NCI-H510A treated with DMSO at 0.1 percent for 48 hours (cell line): ENCODE measurements at regions not wholly inside any gene's neighbourhood (a gene's known extent, or its start where the extent isn't known, plus 50 kb on each side); places are given as distances from the start of the nearest gene placed in this dataset.

Source experiments
- DNase-seq: peaks from one replicate; lab custom pipeline; 2025; lab: John Stamatoyannopoulos, UW

DNA sequence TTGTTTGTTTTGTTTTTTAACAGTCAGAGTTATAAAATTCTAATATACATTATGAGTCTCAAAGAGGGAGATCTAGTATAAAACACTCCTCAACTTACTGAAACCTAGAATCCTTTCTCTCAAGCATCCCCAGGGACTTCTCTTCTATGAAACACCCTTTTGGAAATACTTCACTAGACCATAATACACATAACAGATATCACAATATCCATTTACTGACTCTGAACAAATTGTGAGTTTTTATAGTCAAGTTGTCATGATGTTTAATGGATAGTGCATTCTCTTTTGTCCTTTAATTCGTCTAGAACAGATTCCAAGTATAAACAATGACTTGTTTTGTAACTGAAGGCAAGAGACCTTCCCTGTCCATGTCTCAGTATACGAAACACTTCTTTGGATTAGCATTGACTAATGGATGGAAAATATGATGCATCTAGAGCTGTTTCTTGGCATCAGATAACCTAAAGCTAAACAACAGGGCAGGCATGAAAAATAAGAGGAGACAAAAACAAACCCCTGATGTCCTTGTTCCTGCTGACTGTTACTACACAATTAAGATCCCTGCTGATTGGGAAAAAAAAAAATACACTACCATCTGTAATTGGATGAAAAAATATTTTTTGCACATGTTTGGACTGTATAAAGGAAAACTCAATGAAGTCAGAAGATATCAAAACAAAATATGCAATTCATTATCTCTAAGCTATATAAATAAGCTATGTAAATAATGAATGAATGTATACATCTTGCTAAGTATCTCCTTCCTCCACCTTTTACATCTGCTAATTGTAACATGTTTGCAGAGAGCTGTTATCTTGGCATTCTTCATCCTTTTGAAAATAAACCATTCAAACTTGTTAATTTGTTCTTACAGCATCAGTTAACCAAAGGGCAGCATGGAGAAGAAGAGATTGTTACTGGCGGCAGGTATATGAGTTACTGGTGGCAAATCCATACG is 214.2 kb downstream of the LACC1 start:
- DNase-seq = no peak

DNA sequence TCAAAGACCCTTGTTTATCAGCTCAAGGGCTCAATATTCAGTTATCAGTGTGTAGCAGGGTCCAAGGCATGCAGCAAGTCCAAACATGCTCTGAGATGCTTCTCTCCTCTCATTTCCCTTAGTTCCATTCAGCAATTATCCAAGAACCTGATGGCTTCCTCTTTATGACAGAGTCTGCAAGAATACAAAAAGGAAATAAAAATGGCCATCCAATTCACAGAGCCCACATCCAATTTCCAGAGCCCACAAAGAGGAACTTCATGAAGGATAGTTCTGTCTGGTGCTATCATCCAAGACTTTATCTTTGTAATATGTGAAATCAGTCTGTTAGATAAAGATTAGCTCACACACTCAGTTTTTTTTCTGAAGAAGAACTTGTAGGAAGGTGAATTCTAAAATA is 217.2 kb downstream of the LACC1 start:
- no peak for DNase-seq

DNA sequence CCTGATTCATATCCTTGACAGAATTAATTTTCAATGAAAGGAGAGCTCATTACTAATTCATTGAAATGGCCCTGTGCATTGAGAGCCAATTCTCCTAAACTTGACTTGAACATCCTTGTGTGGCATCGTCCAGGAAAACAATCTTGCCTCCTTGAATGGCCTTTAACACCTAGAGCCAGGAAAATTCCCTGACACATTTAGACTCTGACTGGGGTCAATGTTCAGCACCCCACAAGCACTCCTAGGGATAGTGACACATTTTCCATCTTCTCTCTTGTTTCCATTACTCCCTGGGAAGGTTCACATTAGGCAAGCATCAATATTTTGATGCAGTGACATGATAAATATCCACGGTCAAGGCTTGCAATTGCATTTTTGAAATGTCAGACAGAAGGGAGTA is 218.9 kb downstream of the LACC1 start:
- DNase-seq = no peak

DNA sequence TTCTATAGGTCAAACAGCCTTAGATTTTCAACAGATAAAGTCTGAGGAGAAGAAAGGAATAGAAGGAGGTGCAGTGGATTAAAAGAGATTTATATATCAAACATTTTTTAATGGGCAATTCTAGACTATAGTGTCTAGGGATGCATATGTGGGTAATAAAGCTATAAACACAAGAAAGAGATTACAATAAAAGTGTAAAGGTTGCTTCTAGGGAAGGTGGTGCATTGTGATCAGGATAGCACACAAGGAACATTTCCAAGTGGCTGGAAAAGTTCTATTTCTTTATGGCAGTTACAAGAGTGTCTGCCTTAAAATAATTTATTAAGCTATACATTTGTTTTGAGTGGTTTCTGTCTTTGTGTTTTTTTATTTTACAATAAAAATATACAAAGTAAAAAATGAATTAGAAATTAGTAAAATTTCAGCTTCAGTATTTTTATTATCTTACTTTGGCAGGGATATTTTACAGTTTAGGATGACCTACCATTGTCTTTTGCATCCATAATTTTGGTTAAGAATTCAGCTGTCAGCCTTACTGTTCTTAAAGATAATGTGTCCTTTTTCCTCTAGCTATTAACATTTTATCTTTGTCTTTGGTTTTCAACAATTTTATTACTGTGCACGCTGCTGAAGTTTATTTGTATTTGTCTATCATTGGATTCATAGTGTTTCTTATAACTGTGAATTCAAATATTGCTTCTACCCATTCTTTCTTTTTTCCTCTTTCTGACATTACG is 221.8 kb downstream of the LACC1 start:
- no peak for DNase-seq

DNA sequence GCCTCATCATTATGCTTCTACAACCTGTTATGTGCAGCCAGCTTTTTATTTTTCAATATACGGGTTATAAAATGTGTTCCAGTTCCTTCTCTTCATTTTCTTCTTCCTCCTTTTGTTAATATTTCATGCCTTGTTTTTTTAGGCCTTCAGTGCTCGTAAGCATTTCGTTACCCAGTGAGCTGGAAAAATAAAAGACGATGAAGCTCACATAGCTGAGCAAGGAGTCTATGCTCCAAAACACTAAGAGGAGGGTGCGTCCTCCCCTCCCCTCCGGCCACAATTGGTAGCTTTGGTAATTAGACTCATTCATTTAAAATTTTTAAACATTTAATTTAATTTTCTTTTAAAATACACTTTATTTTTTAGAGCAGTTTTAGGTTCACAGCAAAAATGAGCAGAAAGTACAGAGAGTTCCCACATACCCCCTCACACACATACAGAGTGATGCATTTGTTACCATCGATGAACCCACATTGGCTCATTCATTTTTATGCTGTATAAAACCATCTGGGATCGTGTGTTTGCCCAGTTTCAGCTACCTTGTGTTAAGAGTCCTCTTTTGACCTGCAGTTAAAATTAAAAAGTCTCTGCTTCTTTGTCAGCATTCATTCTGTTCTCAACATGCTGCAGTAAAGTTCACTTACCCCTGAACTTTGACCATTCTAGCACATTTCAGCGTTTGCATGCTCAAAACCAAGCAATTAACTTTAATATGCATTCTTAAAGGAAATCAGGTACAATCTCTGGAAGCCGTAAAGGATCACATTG is 223.9 kb downstream of the LACC1 start:
- DNase-seq = no peak

DNA sequence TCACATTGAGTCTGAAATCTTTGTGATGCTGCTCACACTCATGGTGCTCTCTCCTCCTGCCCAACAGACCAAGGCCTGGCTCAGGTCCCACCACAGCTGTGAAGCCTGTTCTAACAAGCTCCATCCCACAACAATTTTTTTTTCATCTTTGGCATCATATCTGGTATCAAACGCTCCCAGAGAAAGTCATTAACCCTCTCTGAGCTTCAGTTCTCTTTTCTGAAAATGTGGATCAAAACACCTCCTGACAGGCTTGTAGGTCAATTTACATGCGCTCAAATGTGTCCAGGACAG is 224.4 kb downstream of the LACC1 start:
- no peak for DNase-seq

DNA sequence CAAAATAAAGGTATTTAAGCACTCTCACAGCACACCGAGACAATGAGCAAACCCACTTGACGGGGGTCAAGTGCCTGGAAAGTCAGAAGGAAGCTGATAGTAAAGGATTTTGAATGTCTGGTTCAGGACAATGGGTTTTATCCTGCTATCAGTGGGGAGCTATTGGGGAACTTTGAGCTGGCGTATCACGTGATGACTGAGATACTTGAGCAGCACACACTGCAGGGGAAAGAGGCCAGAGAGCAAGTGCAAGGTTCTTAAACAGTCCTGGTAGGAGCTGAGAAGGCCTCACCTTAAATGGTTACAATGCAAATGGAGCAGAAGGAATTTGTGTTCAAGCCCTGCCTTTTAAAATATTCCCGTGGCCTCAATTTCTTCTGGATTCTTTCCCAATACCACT is 225.3 kb downstream of the LACC1 start:
- no peak for DNase-seq

DNA sequence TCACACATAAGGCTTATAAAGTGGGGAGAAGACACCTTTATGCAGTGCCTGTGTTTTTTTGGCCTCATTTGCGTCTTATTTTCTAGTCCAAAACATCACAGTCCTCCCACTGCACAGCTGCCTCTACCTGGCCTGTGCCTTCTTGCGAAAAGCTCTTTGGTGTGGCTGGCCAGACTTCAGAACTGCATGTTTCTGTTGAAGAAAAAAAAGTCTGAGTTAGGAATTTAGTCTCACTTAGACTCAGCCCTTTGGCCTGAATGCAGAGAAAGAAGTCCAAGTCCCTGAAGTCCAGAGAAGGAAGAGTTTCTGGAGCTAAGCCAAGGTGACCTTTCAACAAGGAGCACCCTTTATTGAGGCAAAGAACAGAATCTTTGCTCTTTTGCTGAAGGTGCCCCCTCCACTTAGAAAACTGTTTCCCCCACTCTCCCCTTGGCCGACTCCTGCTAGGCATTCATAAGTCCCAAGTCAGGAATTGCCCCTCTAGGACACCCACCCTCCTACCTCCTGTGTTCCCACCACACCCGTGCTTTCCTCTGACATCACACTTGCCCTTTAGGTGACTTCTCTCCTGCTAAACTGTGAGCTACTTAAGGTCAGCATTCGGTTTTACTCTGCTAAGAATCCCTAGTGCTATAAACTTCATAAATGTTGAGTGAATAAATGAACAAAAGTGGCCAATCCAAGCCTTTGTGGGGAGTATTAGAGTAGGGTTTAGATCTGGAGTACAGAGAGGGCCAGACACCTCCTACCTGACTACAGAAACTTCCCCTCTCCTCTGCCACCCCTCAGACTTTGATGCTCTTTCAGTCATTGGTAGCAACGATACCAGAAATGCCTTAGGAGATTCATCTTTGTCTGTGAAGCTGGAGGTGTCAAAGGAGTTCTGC is 226.8 kb downstream of the LACC1 start:
- no peak for DNase-seq

DNA sequence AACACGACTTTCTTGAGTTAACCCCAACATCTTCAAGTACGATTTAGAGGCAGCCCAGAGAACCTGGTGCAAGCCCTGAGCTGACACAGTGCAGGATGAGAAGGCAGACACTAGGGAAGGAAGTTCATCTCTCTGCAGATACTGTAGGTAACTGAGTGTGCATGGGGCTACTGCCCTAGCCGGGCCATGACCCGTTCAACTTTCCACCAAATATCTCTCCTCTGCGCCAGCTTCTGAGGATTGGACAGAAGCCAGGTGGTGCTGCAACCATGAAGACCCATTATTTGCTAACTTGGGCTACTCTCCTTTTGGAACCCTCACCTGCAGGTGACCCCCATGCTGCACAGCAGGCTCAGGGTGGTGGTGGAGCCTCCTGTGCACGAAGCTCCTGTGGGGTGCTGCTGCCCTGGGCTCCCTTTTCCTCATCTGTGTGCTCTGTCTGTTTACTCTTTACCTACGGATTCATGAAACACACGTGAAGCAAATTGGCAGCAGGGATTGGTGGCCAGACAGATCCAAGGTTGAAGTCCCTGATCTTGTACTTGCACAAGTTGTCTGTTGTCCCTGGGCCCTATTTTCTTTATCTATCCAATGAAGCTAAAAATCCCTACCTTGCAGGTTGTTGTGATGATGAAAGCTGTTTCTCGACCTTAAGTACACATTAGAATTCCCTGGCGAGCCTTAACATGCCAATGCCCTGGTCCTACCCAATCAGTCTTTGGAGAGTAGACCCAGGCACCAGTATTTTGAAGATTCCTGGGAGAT is 227.8 kb downstream of the LACC1 start:
- DNase-seq = no peak

DNA sequence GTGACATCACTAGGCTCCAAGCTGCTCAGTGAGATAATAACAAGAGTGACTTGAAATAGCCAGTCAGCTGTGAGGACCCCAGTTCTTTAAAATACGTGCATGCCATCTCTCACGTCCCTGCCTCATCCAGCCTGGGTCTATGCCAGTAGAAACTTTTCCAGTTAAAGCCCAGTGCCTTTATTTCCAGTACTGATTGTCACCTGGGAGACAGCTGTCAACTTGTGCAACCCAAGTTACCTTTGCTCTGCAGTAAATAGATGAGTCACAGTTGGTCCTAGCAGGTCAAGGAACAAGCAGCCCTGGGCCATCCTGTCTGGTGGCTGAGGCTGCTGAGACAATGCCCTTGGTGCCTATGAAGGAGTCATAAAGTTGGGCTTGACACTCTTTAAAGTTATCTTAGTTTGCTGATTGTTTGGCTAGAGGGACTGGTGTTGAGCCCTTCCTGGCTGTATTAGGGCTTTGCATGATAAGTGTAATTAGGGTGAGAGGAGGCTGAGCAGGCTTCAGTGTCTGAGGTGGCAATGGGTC is 228.7 kb downstream of the LACC1 start:
- no peak for DNase-seq

DNA sequence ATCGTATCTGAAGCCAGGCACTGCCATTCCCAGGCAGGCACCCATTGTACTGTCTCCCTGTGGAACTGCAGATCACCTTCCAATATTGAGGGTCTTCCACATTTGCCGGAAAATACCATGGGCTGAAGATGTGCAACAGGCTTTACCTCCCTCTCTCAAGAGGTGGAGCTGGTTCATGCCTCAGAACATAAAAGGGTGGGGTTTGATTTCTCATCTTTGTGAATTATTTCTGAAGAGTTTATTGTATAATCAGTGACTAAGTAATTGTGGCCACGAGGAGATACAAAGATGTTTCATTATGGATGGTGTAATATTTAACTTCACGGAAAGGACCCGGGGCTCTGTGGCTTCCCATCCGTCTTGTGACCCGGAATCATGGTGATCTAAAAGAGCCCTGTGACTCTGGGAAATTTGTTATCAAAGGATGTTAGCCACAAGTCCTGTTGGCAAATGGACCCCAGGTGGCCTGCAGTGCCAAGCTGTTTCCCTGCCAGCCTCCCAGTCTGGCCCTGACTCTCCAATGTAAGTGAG is 230.5 kb downstream of the LACC1 start:
- no peak for DNase-seq

DNA sequence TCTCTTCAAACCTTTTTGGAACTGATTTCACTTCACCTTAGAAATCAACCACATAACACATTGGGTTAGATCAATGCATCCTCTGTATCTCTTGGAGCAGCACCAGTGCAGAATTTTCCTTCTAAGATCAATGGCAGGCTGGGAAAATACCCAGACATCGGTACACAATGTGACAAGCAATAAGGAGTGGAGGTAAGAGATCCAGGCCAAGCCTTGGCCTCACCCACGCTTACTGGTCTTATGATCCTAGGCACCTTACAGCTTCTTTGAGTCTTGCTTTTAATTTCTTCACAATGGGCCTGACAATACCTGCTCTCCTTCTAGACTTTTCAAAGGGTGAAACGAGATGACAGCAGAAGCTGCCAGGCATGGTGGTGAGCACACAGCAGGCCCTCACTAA is 232.0 kb downstream of the LACC1 start:
- DNase-seq = no peak

DNA sequence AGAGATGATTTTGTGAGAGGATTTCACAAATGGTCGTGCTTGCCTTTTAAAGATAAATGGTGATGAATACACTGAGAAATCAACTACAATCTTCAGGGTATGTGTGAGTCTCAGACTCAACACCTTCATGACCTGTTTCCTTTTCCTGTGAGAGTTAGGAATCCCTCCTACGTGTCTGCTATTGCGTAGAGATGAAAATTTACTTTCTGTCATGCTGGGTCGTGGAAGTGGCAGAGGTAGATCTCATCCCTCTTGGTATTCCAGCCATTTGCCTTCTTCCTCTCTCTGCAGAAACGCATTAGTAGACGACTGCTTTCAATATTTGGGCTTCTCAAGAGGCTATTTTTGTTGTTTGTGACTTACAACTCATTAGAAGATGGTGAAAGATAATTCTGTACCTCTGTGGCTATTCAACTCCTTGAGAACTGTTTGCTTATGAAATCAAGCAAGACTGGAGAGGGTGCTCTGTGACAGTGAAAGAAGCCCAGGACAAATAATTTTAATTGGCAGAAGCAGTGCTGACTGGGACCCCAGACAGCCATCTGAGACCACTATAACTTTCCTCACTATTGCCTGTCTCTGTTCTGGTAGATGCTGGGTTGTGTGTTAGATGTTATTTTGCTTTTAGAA is 233.1 kb downstream of the LACC1 start:
- no peak for DNase-seq

DNA sequence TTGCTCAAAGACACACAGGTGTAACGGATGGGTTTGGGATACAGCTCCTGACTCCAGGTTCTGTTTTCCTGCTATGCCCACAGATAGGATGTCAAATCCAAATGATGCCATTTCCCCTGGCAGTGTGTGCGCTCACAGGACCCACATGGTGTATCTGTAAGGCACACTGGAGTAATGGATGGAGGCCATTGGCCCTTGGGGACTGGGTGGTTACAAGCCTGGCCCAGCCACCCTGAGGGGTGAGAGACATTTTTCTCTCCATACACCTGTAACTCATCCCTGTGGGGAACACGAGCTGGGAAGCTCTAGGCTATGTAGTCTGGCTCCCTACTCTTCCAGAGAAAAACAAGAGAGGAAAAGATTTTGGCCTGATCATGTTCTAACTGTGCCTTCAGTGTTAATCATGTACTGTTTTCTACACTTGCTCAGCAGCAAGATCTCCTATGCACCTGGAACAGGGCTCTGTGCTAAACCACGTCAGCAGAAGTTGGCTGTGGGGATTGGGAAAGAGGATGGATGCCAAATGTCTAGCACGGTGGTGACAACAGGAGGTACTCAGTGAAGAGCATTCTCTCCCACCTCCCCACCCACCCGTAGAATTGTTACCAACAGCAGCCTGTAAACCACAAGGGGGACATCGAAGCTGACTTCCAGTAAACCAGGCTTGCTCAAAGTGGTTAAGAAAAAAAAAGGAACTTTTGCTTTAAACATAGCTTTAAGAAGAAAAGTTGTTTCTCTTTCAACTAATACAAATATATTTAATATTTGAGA is 237.0 kb downstream of the LACC1 start:
- DNase-seq = no peak

DNA sequence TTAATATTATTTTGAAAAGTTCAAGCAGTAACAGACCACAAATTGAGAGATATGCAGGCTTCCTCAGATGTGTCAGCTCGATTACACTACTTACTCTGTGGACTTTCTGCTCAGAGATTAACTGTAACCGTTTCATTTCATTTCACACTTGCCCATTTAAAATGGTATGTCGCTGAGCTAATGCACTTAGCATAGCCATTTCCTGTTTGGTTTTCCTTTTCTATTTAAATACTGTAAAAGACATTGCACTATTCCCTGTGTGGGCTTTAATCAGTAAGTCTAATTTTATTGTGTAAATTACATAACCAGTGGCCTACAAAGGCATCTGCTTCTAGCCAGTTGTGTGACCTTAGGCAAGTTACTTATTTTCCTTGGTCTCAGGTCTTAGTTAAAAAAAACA is 237.6 kb downstream of the LACC1 start:
- DNase-seq = no peak

DNA sequence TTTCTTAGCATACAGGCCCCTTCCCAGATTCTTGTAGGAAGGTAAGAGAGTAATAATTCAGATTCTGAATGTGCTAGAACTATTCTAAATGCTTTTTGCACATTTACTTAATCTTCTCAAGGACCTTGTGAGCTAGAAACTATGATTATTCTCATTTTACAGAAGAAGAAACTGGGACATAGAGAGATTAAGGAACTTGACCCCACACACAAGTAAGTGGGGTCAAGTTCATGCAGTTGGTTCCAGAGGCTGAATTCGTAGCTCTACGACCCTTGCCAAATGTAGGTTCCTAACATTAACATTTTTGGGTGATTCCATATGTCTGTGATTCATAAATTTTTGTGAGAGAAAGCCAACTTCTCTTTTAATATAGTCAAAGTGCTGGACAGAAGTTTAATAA is 238.1 kb downstream of the LACC1 start:
- no peak for DNase-seq

DNA sequence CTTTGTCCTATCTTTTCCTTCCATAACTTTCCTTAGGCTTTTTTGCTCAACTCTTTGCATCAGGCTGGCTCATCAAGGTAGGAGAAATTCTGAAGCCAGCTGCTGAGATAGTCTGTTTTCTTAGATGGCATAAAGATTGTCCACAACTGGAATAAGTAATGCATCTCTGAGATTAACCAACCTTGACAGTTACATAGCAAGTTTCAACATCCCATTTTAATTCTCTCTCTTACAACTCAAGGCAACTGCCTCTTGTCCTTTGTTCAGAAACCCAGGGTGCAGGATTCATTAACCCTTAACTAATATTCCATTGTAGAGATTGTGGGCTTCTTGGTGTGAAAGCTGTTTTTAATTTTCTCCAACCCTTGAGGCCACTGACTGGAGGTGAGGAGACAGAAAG is 239.2 kb downstream of the LACC1 start:
- no peak for DNase-seq

DNA sequence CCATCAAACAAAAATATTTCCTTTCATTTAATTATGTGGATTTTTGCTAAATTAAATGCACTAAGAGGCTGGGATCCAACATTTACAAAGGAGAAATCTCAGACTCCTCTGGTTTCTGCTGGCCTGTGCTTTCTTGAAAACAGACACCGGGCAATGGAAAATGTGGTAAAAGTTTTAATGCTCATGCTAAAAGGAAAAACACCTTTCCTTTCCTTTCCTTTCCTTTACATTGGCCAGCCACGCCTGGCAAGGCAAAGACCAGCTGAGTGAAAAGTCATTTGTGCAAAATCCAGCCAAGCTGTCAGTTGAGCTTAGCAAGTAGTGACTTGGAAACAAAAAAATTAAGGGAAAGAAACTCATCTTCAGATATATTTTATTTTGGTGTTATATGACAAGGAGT is 240.3 kb downstream of the LACC1 start:
- no peak for DNase-seq
